ENCODE measurements at regions not wholly inside any gene's neighbourhood (a gene's known extent, or its start where the extent isn't known, plus 50 kb on each side); places are given as distances from the start of the nearest gene placed in this dataset.
A peak's percentile ranks its signal among the peaks of the same experiment; 100 is the strongest.

- TF ChIP-seq CTCF (IDR thresholded peaks at IDR 0.05; ENCODE audit: low read depth, low read length, missing control alignments), result no peak
- no peak overlapping the region for H3K4me3 ChIP-seq (replicated peaks; ENCODE audit: low read depth, low read length)
Observed at GRCh38 chr4:181562399-181562798, 680.8 kb upstream of the TENM3 start.

GRCh38 chr4:181564625-181565024, 678.6 kb upstream of the TENM3 start:
- no peak overlapping the region for H3K4me3 ChIP-seq (replicated peaks; ENCODE audit: low read depth, low read length)
- DNase-seq (ENCODE audit: extremely low read depth, low read depth), result no peak
- TF ChIP-seq CTCF (IDR thresholded peaks at IDR 0.05; ENCODE audit: low read depth, low read length, missing control alignments), result no peak

More at GRCh38 chr4:181562399-181562798, 680.8 kb upstream of the TENM3 start:
- DNase-seq (ENCODE audit: extremely low read depth, low read depth), result no peak

- peak; percentile 24 for DNase-seq (ENCODE audit: extremely low read depth, low read depth)
- TF ChIP-seq CTCF (IDR thresholded peaks at IDR 0.05; ENCODE audit: low read depth, low read length, missing control alignments), result no peak
- H3K4me3 ChIP-seq (replicated peaks; ENCODE audit: low read depth, low read length), result no peak overlapping the region
Observed at GRCh38 chr4:181566490-181566889, 676.7 kb upstream of the TENM3 start.

GRCh38 chr4:181569553-181569952, 673.6 kb upstream of the TENM3 start:
- DNase-seq (ENCODE audit: extremely low read depth, low read depth), result no peak
- H3K4me3 ChIP-seq (replicated peaks; ENCODE audit: low read depth, low read length), result no peak overlapping the region
- no peak for TF ChIP-seq CTCF (IDR thresholded peaks at IDR 0.05; ENCODE audit: low read depth, low read length, missing control alignments)

- DNase-seq (ENCODE audit: extremely low read depth, low read depth), result no peak
- no peak for TF ChIP-seq CTCF (IDR thresholded peaks at IDR 0.05; ENCODE audit: low read depth, low read length, missing control alignments)
- H3K4me3 ChIP-seq (replicated peaks; ENCODE audit: low read depth, low read length), result no peak overlapping the region
Observed at GRCh38 chr4:181578911-181579310, 664.3 kb upstream of the TENM3 start.

- no peak overlapping the region for H3K4me3 ChIP-seq (replicated peaks; ENCODE audit: low read depth, low read length)
- no peak for TF ChIP-seq CTCF (IDR thresholded peaks at IDR 0.05; ENCODE audit: low read depth, low read length, missing control alignments)
- DNase-seq (ENCODE audit: extremely low read depth, low read depth), result no peak
Observed at GRCh38 chr4:181579486-181579885, 663.7 kb upstream of the TENM3 start.

- no peak for TF ChIP-seq CTCF (IDR thresholded peaks at IDR 0.05; ENCODE audit: low read depth, low read length, missing control alignments)
- no peak overlapping the region for H3K4me3 ChIP-seq (replicated peaks; ENCODE audit: low read depth, low read length)
- DNase-seq (ENCODE audit: extremely low read depth, low read depth), result no peak
Observed at GRCh38 chr4:181581983-181582382, 661.2 kb upstream of the TENM3 start.

Data from HFF-Myc (cell line).